ENCODE measurements at regions not wholly inside any gene's neighbourhood (a gene's known extent, or its start where the extent isn't known, plus 50 kb on each side); places are given as distances from the start of the nearest gene placed in this dataset.

GRCh38 chr10:61321041-61321857 is 131.9 kb downstream of the TMEM26 start:
- no peaks in the 10 kb centered on the region for H3K27me3 ChIP-seq (ENCODE audit: control insufficient read depth, insufficient read depth, low read length)
- TF ChIP-seq CTCF (conservative IDR thresholded peaks at IDR 0.05 in 1 of 2, IDR thresholded peaks at IDR 0.05 in 1 of 2; ENCODE audit: low read depth in 1 of 2, low read length in 2 of 2) = no peak
- TF ChIP-seq EZH2 (IDR thresholded peaks at IDR 0.05; ENCODE audit: low read length, missing control alignments) = no peak
- no peak overlapping the region for H3K4me3 ChIP-seq (replicated peaks in 1 of 4; ENCODE audit: control extremely low read depth in 1 of 4, insufficient read depth in 1 of 4, low read depth in 3 of 4, low read length in 4 of 4)
- no peak overlapping the region for H3K27ac ChIP-seq (ENCODE audit: insufficient read depth, low read length)
- no peaks in the 10 kb centered on the region for H4K20me1 ChIP-seq (ENCODE audit: control insufficient read depth, extremely low read depth, insufficient read depth, low read length)
- H3K4me1 ChIP-seq (ENCODE audit: control insufficient read depth, extremely low read depth, insufficient read depth, low read length) = no peaks in the 10 kb centered on the region
- no peak overlapping the region for H2AFZ ChIP-seq (ENCODE audit: low read length)
- H3K79me2 ChIP-seq (ENCODE audit: control insufficient read depth, insufficient read depth, low read length) = no peaks in the 10 kb centered on the region
- no peaks in the 10 kb centered on the region for H3K9me3 ChIP-seq (ENCODE audit: control insufficient read depth, insufficient read depth, low read depth, low read length)
- DNase-seq (ENCODE audit: low read depth in 2 of 2) = no peak
- H3K9ac ChIP-seq (ENCODE audit: insufficient read depth, low read length) = no peak overlapping the region
- no peaks in the 10 kb centered on the region for H3K36me3 ChIP-seq (ENCODE audit: control insufficient read depth, insufficient read depth, low read length)
- no peak overlapping the region for H3K4me2 ChIP-seq (ENCODE audit: extremely low read depth, insufficient read depth, low read length)

GRCh38 chr10:61320257-61320587 is 133.0 kb downstream of the TMEM26 start:
- Histone ChIP-seq H3K36me3 (ENCODE audit: control insufficient read depth, insufficient read depth, low read length) (no peaks in the 10 kb centered on the region), H3K9me3 (ENCODE audit: control insufficient read depth, insufficient read depth, low read depth, low read length) (no peaks in the 10 kb centered on the region), H3K27me3 (ENCODE audit: control insufficient read depth, insufficient read depth, low read length) (no peaks in the 10 kb centered on the region), H4K20me1 (ENCODE audit: control insufficient read depth, extremely low read depth, insufficient read depth, low read length) (no peaks in the 10 kb centered on the region), H3K79me2 (ENCODE audit: control insufficient read depth, insufficient read depth, low read length) (no peaks in the 10 kb centered on the region), H3K9ac (ENCODE audit: insufficient read depth, low read length) (no peak overlapping the region), H3K4me1 (ENCODE audit: control insufficient read depth, extremely low read depth, insufficient read depth, low read length) (no peaks in the 10 kb centered on the region), H3K4me2 (ENCODE audit: extremely low read depth, insufficient read depth, low read length) (no peak overlapping the region), H3K27ac (ENCODE audit: insufficient read depth, low read length) (no peak overlapping the region), H2AFZ (ENCODE audit: low read length) (no peak overlapping the region), H3K4me3 (replicated peaks in 1 of 4; ENCODE audit: control extremely low read depth in 1 of 4, insufficient read depth in 1 of 4, low read depth in 3 of 4, low read length in 4 of 4) (no peak overlapping the region)
- no peak for TF ChIP-seq CTCF (conservative IDR thresholded peaks at IDR 0.05 in 1 of 2, IDR thresholded peaks at IDR 0.05 in 1 of 2; ENCODE audit: low read depth in 1 of 2, low read length in 2 of 2)
- TF ChIP-seq EZH2 (IDR thresholded peaks at IDR 0.05; ENCODE audit: low read length, missing control alignments) = no peak
- DNase-seq (ENCODE audit: low read depth in 2 of 2) = no peak

- no peak overlapping the region for H3K27ac ChIP-seq (ENCODE audit: insufficient read depth, low read length)
- DNase-seq (ENCODE audit: low read depth in 2 of 2) = peak in 1 of 2 donors; percentile 47
- TF ChIP-seq EZH2 (IDR thresholded peaks at IDR 0.05; ENCODE audit: low read length, missing control alignments) (no peak), CTCF (conservative IDR thresholded peaks at IDR 0.05 in 1 of 2, IDR thresholded peaks at IDR 0.05 in 1 of 2; ENCODE audit: low read depth in 1 of 2, low read length in 2 of 2) (no peak)
These were observed 133.6 kb downstream of the TMEM26 start for GRCh38 chr10:61319386-61320256.

More at GRCh38 chr10:61319386-61320256, 133.6 kb downstream of the TMEM26 start:
- H3K4me2 ChIP-seq (ENCODE audit: extremely low read depth, insufficient read depth, low read length) = no peak overlapping the region
- no peak overlapping the region for H3K9ac ChIP-seq (ENCODE audit: insufficient read depth, low read length)
- H3K36me3 ChIP-seq (ENCODE audit: control insufficient read depth, insufficient read depth, low read length) = no peaks in the 10 kb centered on the region
- H4K20me1 ChIP-seq (ENCODE audit: control insufficient read depth, extremely low read depth, insufficient read depth, low read length) = no peaks in the 10 kb centered on the region
- H3K79me2 ChIP-seq (ENCODE audit: control insufficient read depth, insufficient read depth, low read length) = no peaks in the 10 kb centered on the region
- no peak overlapping the region for H3K4me3 ChIP-seq (replicated peaks in 1 of 4; ENCODE audit: control extremely low read depth in 1 of 4, insufficient read depth in 1 of 4, low read depth in 3 of 4, low read length in 4 of 4)
- no peaks in the 10 kb centered on the region for H3K9me3 ChIP-seq (ENCODE audit: control insufficient read depth, insufficient read depth, low read depth, low read length)
- H2AFZ ChIP-seq (ENCODE audit: low read length) = no peak overlapping the region
- no peaks in the 10 kb centered on the region for H3K4me1 ChIP-seq (ENCODE audit: control insufficient read depth, extremely low read depth, insufficient read depth, low read length)
- no peaks in the 10 kb centered on the region for H3K27me3 ChIP-seq (ENCODE audit: control insufficient read depth, insufficient read depth, low read length)

Measured in fibroblast of lung (primary cell).